SK-N-SH treated with all-trans-retinoic acid at 6 μM for 48 hours (cell line): ENCODE measurements at regions not wholly inside any gene's neighbourhood (a gene's known extent, or its start where the extent isn't known, plus 50 kb on each side); places are given as distances from the start of the nearest gene placed in this dataset.

Source experiments
- ARNTL ChIP-seq: fragments of 450-650 bp; formaldehyde crosslinking; IDR thresholded peaks from 2 replicates; pipeline ENCODE4 v1.5.0; 2020; ENCODE audit warnings: low read depth, mild to moderate bottlenecking, moderate library complexity, borderline replicate concordance
- BACH2 ChIP-seq: fragments of 250-450 bp; sonication (Bioruptor Pico); IDR thresholded peaks from 2 replicates; pipeline ENCODE4 v1.9.0; 2021; ENCODE audit warnings: mild to moderate bottlenecking, borderline replicate concordance
- ESRRG ChIP-seq: fragments of 250-450 bp; sonication (Bioruptor Pico); IDR thresholded peaks from 2 replicates; pipeline ENCODE4 v1.6.1; 2021; ENCODE audit warnings: mild to moderate bottlenecking
- OSR1 ChIP-seq: fragments of 250-450 bp; sonication (Bioruptor Pico); IDR thresholded peaks from 2 replicates; pipeline ENCODE4 v1.8.0; 2022; ENCODE audit warnings: moderate library complexity, mild to moderate bottlenecking, inconsistent platforms
- RARB ChIP-seq: fragments of 250-450 bp; sonication (Bioruptor Pico); IDR thresholded peaks from 2 replicates; pipeline ENCODE4 v1.8.0; 2021; ENCODE audit warnings: mild to moderate bottlenecking, moderate library complexity
- SNAI2 ChIP-seq: fragments of 250-450 bp; sonication (Bioruptor Pico); IDR thresholded peaks from 2 replicates; pipeline ENCODE4 v1.5.0; 2020; ENCODE audit warnings: mild to moderate bottlenecking, moderate library complexity
- TOX ChIP-seq: fragments of 250-450 bp; sonication (Bioruptor Pico); IDR thresholded peaks from 2 replicates; pipeline ENCODE4 v1.8.0; 2021; ENCODE audit warnings: mild to moderate bottlenecking, moderate library complexity, borderline replicate concordance
- ZC3H10 ChIP-seq: fragments of 250-450 bp; sonication (Bioruptor Pico); IDR thresholded peaks from 2 replicates; pipeline ENCODE4 v1.5.1; 2021; ENCODE audit warnings: mild to moderate bottlenecking, moderate library complexity
- ZFP3 ChIP-seq: fragments of 250-450 bp; sonication (Bioruptor Pico); IDR thresholded peaks from 2 replicates; pipeline ENCODE4 v1.5.0; 2020; ENCODE audit warnings: mild to moderate bottlenecking, moderate library complexity
- TF ChIP-seq, protein P1 (sequence below): fragments of 250-450 bp; sonication (Bioruptor Pico); IDR thresholded peaks from 2 replicates; pipeline ENCODE4 v1.5.1; 2020; ENCODE audit warnings: low read depth, mild to moderate bottlenecking, moderate library complexity
- TF ChIP-seq, protein P2 (sequence below): fragments of 250-450 bp; sonication (Bioruptor Pico); IDR thresholded peaks from 2 replicates; pipeline ENCODE4 v1.8.0; 2020; ENCODE audit warnings: mild to moderate bottlenecking, moderate library complexity, borderline replicate concordance
- TF ChIP-seq, protein P3 (sequence below): fragments of 250-450 bp; sonication (Bioruptor Pico); IDR thresholded peaks from 2 replicates; pipeline ENCODE4 v1.5.1; 2021; ENCODE audit warnings: mild to moderate bottlenecking, moderate library complexity
- TF ChIP-seq, protein P4 (sequence below): fragments of 250-450 bp; sonication (Bioruptor Pico); IDR thresholded peaks from 2 replicates; pipeline ENCODE4 v1.8.0; 2021; ENCODE audit warnings: low read depth, mild to moderate bottlenecking, moderate library complexity, borderline replicate concordance

DNA sequence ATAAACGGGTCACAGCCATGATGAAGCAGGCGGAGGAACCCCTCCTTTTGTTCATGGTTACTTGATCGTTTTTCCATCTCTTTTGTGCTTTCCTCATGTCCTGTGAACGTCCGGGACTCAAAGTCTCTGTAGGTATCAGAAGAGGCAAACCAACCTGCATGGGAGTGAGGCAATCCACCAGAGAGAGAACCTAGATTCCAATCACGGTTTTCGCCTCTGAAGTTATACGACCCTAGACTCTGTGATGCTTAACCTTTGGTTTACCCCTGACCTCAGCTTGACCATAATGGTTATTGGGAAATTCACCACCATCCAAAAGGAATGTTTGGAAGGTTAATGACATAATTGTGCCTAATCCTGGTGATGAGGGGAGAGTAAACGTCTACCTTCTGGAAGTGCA is 186.8 kb upstream of the PRICKLE1 start:
- no peak for TF ChIP-seq ZFP3 (CRISPR knock-in tag)
- TF ChIP-seq, protein P1, sequence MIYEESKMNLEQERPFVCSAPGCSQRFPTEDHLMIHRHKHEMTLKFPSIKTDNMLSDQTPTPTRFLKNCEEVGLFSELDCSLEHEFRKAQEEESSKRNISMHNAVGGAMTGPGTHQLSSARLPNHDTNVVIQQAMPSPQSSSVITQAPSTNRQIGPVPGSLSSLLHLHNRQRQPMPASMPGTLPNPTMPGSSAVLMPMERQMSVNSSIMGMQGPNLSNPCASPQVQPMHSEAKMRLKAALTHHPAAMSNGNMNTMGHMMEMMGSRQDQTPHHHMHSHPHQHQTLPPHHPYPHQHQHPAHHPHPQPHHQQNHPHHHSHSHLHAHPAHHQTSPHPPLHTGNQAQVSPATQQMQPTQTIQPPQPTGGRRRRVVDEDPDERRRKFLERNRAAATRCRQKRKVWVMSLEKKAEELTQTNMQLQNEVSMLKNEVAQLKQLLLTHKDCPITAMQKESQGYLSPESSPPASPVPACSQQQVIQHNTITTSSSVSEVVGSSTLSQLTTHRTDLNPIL (CRISPR knock-in tag), result no peak
- TF ChIP-seq OSR1 (CRISPR knock-in tag), result no peak
- TF ChIP-seq, protein P2, sequence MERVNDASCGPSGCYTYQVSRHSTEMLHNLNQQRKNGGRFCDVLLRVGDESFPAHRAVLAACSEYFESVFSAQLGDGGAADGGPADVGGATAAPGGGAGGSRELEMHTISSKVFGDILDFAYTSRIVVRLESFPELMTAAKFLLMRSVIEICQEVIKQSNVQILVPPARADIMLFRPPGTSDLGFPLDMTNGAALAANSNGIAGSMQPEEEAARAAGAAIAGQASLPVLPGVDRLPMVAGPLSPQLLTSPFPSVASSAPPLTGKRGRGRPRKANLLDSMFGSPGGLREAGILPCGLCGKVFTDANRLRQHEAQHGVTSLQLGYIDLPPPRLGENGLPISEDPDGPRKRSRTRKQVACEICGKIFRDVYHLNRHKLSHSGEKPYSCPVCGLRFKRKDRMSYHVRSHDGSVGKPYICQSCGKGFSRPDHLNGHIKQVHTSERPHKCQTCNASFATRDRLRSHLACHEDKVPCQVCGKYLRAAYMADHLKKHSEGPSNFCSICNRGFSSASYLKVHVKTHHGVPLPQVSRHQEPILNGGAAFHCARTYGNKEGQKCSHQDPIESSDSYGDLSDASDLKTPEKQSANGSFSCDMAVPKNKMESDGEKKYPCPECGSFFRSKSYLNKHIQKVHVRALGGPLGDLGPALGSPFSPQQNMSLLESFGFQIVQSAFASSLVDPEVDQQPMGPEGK, result no peak
- TF ChIP-seq ARNTL (CRISPR knock-in tag), result no peak
- TF ChIP-seq, protein P3, sequence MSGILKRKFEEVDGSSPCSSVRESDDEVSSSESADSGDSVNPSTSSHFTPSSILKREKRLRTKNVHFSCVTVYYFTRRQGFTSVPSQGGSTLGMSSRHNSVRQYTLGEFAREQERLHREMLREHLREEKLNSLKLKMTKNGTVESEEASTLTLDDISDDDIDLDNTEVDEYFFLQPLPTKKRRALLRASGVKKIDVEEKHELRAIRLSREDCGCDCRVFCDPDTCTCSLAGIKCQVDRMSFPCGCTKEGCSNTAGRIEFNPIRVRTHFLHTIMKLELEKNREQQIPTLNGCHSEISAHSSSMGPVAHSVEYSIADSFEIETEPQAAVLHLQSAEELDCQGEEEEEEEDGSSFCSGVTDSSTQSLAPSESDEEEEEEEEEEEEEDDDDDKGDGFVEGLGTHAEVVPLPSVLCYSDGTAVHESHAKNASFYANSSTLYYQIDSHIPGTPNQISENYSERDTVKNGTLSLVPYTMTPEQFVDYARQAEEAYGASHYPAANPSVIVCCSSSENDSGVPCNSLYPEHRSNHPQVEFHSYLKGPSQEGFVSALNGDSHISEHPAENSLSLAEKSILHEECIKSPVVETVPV (CRISPR knock-in tag), result no peak
- no peak for TF ChIP-seq BACH2
- TF ChIP-seq ZC3H10 (CRISPR knock-in tag), result no peak
- TF ChIP-seq, protein P4, sequence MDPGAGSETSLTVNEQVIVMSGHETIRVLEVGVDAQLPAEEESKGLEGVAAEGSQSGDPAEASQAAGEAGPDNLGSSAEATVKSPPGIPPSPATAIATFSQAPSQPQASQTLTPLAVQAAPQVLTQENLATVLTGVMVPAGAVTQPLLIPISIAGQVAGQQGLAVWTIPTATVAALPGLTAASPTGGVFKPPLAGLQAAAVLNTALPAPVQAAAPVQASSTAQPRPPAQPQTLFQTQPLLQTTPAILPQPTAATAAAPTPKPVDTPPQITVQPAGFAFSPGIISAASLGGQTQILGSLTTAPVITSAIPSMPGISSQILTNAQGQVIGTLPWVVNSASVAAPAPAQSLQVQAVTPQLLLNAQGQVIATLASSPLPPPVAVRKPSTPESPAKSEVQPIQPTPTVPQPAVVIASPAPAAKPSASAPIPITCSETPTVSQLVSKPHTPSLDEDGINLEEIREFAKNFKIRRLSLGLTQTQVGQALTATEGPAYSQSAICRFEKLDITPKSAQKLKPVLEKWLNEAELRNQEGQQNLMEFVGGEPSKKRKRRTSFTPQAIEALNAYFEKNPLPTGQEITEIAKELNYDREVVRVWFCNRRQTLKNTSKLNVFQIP, result no peak
- no peak for TF ChIP-seq RARB (CRISPR knock-in tag)
- no peak for TF ChIP-seq TOX (CRISPR knock-in tag)
- TF ChIP-seq ESRRG (CRISPR knock-in tag), result no peak
- no peak for TF ChIP-seq SNAI2 (CRISPR knock-in tag)
